ENCODE measurements at regions not wholly inside any gene's neighbourhood (a gene's known extent, or its start where the extent isn't known, plus 50 kb on each side); places are given as distances from the start of the nearest gene placed in this dataset.

DNA sequence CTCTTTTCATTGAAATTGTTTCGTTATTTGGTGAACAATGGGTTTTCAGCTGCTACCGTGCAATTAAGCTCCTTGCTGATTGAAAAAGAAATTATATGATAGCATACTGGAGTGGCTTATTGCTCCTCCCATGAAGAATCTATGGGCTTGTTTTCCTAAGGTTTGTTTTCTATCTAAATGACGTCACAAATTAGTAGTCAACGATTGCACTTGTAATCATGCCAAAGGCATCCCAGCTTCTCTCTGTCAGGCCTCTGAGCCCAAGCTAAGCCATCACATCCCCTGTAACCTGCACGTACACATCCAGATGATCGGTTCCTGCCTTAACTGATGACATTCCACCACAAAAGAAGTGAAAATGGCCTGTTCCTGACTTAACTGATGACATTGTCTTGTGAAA lies 388.0 kb upstream of the LMCD1 start:
- Histone ChIP-seq H3K36me3 (ENCODE audit: control insufficient read depth in 2 of 3, insufficient read depth in 3 of 3, low read length in 3 of 3) (no peaks in the 10 kb centered on the region), H3K9me3 (ENCODE audit: control insufficient read depth in 2 of 3, insufficient read depth in 1 of 3, low read length in 3 of 3) (no peaks in the 10 kb centered on the region), H3K4me3 (ENCODE audit: low read length in 3 of 3) (no peak overlapping the region), H3K27me3 (ENCODE audit: control insufficient read depth, insufficient read depth, low read length) (no peaks in the 10 kb centered on the region), H3K9ac (ENCODE audit: low read length in 3 of 3) (no peak overlapping the region), H3K4me1 (ENCODE audit: control insufficient read depth in 2 of 3, insufficient read depth in 2 of 3, low read depth in 1 of 3, low read length in 3 of 3) (no peaks in the 10 kb centered on the region), H3K27ac (ENCODE audit: low read depth in 2 of 2, low read length in 2 of 2) (no peak overlapping the region)
- DNase-seq (no peak), FAIRE-seq (no peak)
- TF ChIP-seq, protein P1, sequence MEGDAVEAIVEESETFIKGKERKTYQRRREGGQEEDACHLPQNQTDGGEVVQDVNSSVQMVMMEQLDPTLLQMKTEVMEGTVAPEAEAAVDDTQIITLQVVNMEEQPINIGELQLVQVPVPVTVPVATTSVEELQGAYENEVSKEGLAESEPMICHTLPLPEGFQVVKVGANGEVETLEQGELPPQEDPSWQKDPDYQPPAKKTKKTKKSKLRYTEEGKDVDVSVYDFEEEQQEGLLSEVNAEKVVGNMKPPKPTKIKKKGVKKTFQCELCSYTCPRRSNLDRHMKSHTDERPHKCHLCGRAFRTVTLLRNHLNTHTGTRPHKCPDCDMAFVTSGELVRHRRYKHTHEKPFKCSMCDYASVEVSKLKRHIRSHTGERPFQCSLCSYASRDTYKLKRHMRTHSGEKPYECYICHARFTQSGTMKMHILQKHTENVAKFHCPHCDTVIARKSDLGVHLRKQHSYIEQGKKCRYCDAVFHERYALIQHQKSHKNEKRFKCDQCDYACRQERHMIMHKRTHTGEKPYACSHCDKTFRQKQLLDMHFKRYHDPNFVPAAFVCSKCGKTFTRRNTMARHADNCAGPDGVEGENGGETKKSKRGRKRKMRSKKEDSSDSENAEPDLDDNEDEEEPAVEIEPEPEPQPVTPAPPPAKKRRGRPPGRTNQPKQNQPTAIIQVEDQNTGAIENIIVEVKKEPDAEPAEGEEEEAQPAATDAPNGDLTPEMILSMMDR (IDR thresholded peaks at IDR 0.05; ENCODE audit: borderline replicate concordance, extremely low read depth, insufficient read depth): no peak
- intact Hi-C loops (cut with DNase I): no loop called here

DNA sequence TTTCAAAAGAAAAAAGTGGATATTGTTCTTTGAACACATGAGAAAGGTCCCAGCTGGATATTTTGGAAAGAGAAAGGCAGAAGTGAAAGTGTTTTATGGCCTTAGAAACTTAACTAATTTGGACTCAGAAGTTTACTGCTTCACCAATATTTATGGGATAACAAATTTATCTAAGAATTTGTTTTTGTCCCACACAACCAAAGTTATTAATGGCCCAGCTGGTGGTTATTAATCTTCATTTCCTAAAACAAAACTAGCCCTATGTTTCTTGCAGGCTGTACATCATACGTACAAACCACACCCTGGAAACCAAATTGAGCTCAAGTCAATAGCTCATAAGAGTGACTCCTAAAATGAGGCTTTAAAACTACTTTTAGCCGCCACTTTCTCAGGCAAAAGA lies 372.9 kb upstream of the LMCD1 start:
- no peak overlapping the region for H3K4me3 ChIP-seq (ENCODE audit: low read length in 3 of 3)
- intact Hi-C loops (cut with DNase I): no loop called here
- peak in 2 of 5 donors; percentile 67 to 83 for DNase-seq
- no peaks in the 10 kb centered on the region for H3K4me1 ChIP-seq (ENCODE audit: control insufficient read depth in 2 of 3, insufficient read depth in 2 of 3, low read depth in 1 of 3, low read length in 3 of 3)
- no peaks in the 10 kb centered on the region for H3K27me3 ChIP-seq (ENCODE audit: control insufficient read depth, insufficient read depth, low read length)
- H3K36me3 ChIP-seq (ENCODE audit: control insufficient read depth in 2 of 3, insufficient read depth in 3 of 3, low read length in 3 of 3): no peaks in the 10 kb centered on the region
- no peak for FAIRE-seq
- H3K9me3 ChIP-seq (ENCODE audit: control insufficient read depth in 2 of 3, insufficient read depth in 1 of 3, low read length in 3 of 3): peaks cover 0 to 7% (median 3%) of the 10 kb centered on the region in 3 donors
- no peak overlapping the region for H3K27ac ChIP-seq (ENCODE audit: low read depth in 2 of 2, low read length in 2 of 2)
- TF ChIP-seq, protein P1 (IDR thresholded peaks at IDR 0.05; ENCODE audit: borderline replicate concordance, extremely low read depth, insufficient read depth): no peak
- H3K9ac ChIP-seq (ENCODE audit: low read length in 3 of 3): no peak overlapping the region

DNA sequence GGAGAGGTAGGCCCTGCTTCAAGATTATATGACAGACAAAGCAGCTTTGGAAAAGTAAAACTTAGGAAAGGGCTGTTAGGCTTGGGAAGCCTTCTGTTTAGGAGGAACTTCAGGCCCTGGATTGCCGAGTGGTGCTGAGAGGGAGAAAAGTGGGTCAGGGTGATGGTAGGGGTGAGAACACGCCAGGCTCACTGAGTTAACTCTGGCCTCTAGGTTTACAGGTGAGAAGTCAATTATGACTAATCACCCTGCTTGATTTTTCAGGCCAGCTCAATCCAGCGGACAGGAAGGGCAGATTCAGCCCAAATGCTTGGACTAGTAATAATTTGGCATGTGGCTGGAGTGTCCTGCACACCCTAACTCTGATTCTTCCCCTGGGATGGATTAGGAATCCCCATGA lies 365.1 kb upstream of the LMCD1 start:
- DNase-seq: no peak
- no peak overlapping the region for H3K27ac ChIP-seq (ENCODE audit: low read depth in 2 of 2, low read length in 2 of 2)
- no peaks in the 10 kb centered on the region for H3K27me3 ChIP-seq (ENCODE audit: control insufficient read depth, insufficient read depth, low read length)
- FAIRE-seq: no peak
- H3K9ac ChIP-seq (ENCODE audit: low read length in 3 of 3): no peak overlapping the region
- no peaks in the 10 kb centered on the region for H3K4me1 ChIP-seq (ENCODE audit: control insufficient read depth in 2 of 3, insufficient read depth in 2 of 3, low read depth in 1 of 3, low read length in 3 of 3)
- peaks cover 0 to 4% (median 3%) of the 10 kb centered on the region in 3 donors for H3K9me3 ChIP-seq (ENCODE audit: control insufficient read depth in 2 of 3, insufficient read depth in 1 of 3, low read length in 3 of 3)
- intact Hi-C loops (cut with DNase I): no loop called here
- no peaks in the 10 kb centered on the region for H3K36me3 ChIP-seq (ENCODE audit: control insufficient read depth in 2 of 3, insufficient read depth in 3 of 3, low read length in 3 of 3)
- no peak overlapping the region for H3K4me3 ChIP-seq (ENCODE audit: low read length in 3 of 3)
- TF ChIP-seq, protein P1 (IDR thresholded peaks at IDR 0.05; ENCODE audit: borderline replicate concordance, extremely low read depth, insufficient read depth): no peak

DNA sequence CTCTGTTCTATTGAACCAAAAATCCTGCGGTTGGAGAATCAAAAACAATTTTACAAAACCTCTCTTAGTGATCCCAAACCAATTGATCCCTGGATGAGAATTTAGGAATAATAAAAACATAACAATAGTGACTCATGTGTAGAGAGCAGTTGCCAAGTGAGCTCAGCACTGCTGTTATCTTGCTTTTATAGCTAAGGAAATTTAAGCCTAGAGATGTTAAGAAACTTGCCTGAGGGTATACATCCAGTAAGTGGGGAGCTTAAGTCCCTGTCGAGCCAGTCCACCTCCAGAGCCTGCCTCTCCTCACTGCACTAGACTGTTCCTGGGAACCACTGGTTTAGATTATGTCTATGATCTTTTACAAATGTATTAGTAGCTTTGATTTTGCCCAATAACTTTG lies 358.4 kb upstream of the LMCD1 start:
- intact Hi-C loops (cut with DNase I): no loop called here
- Histone ChIP-seq H3K9ac (ENCODE audit: low read length in 3 of 3) (no peak overlapping the region), H3K27ac (ENCODE audit: low read depth in 2 of 2, low read length in 2 of 2) (no peak overlapping the region), H3K4me1 (ENCODE audit: control insufficient read depth in 2 of 3, insufficient read depth in 2 of 3, low read depth in 1 of 3, low read length in 3 of 3) (no peaks in the 10 kb centered on the region), H3K27me3 (ENCODE audit: control insufficient read depth, insufficient read depth, low read length) (no peaks in the 10 kb centered on the region), H3K9me3 (ENCODE audit: control insufficient read depth in 2 of 3, insufficient read depth in 1 of 3, low read length in 3 of 3) (no peaks in the 10 kb centered on the region), H3K36me3 (ENCODE audit: control insufficient read depth in 2 of 3, insufficient read depth in 3 of 3, low read length in 3 of 3) (no peaks in the 10 kb centered on the region), H3K4me3 (ENCODE audit: low read length in 3 of 3) (no peak overlapping the region)
- TF ChIP-seq, protein P1 (IDR thresholded peaks at IDR 0.05; ENCODE audit: borderline replicate concordance, extremely low read depth, insufficient read depth): no peak
- no peak for FAIRE-seq
- DNase-seq: no peak

Measured in kidney (tissue), 13 donors.